Fibroblast of villous mesenchyme (primary cell): ENCODE measurements at regions not wholly inside any gene's neighbourhood (a gene's known extent, or its start where the extent isn't known, plus 50 kb on each side); places are given as distances from the start of the nearest gene placed in this dataset.

Source experiments
- DNase-seq: peaks from one replicate; pipeline ENCODE4 v3.0.0-alpha.2; 2010; ENCODE audit warnings: low read depth
- H3K4me3 ChIP-seq: 2 replicates; pipeline ENCODE4 v1.5.1; 2011; ENCODE audit warnings: low read depth, mild to moderate bottlenecking, low read length
- TF ChIP-seq, protein P1 (sequence below): IDR thresholded peaks from 2 replicates; pipeline ENCODE4 v1.5.1; 2012; ENCODE audit warnings: low read depth, mild to moderate bottlenecking, low read length; ENCODE audit not compliant: insufficient read depth

DNA sequence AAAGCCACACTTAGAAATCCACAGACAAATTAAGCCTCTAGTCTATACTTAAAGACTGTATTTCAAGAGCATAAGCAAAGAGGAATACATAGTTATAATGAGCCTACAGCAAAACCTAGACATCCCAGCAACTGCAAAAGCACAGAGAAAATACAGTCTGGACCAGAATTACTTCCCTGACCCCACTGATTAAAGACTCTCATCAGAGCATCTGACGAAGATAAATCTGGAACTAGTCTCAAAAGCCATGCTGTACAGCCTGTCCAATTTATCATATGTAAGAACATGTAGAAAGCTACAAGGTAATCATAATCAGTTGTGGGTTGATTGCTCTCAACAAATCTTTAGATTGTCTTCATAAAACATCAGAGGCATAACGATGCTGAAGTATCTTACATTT, 285.1 kb upstream of the CAND1 start:
- TF ChIP-seq, protein P1, sequence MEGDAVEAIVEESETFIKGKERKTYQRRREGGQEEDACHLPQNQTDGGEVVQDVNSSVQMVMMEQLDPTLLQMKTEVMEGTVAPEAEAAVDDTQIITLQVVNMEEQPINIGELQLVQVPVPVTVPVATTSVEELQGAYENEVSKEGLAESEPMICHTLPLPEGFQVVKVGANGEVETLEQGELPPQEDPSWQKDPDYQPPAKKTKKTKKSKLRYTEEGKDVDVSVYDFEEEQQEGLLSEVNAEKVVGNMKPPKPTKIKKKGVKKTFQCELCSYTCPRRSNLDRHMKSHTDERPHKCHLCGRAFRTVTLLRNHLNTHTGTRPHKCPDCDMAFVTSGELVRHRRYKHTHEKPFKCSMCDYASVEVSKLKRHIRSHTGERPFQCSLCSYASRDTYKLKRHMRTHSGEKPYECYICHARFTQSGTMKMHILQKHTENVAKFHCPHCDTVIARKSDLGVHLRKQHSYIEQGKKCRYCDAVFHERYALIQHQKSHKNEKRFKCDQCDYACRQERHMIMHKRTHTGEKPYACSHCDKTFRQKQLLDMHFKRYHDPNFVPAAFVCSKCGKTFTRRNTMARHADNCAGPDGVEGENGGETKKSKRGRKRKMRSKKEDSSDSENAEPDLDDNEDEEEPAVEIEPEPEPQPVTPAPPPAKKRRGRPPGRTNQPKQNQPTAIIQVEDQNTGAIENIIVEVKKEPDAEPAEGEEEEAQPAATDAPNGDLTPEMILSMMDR: no peak
- no peak for DNase-seq
- no peak overlapping the region for H3K4me3 ChIP-seq

DNA sequence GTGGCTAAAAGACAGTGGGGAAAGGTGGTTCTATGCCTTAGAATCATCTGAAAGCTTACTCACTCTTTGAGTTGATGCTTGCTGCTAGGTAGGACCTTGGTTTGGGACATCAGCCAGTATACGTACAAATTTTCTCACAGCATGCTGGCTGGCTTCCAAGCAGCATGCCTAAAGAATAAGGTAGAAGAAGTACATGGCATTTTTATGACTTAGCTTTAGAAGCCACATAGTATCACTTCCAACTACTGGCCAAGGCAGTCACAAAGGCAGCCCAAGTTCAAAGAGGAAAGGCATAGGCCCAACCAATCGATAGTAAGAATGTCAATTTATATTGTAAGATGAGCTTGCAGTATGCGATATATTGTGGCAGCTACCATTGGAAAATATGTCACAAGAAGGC, 284.2 kb upstream of the CAND1 start:
- TF ChIP-seq, protein P1: no peak
- DNase-seq: no peak
- no peak overlapping the region for H3K4me3 ChIP-seq

DNA sequence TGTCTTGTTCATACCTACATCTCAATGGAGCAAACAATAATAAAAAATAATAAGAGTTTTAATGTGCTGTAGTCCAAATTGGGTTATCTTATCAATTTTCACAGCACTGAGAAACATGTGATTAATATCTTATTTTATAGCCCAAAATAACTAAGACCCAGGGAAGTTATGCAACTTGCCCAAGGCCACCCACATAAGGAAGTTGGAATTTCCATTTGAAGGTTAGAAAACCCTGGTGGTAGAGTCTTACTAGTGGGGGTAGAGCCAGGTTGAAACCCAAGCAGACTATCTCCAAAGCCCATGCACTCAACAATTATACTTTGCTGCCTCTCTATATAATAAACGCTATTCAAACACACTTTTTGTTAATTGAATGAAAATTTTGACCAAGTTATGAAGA, 270.0 kb upstream of the CAND1 start:
- DNase-seq: no peak
- TF ChIP-seq, protein P1: no peak
- no peak overlapping the region for H3K4me3 ChIP-seq

DNA sequence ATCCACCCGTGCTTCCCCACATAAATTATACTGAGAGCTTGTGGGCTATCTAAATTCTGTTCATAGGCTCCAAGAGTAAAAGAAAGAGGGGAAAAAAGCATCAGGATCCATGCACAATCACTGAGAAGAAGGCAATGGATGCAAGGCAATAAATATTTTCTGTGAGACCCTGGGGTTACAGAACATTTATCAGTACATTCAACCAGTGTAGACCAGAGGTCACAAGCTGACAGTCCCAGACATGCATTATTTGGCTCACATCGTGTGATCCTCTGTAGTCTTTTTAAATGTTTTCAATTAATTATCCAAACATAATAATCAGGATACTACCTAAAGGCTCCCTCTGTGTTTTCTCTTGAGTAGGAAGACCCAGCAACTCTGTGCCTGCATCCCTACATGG, 267.9 kb upstream of the CAND1 start:
- H3K4me3 ChIP-seq: no peak overlapping the region
- TF ChIP-seq, protein P1: no peak
- no peak for DNase-seq

DNA sequence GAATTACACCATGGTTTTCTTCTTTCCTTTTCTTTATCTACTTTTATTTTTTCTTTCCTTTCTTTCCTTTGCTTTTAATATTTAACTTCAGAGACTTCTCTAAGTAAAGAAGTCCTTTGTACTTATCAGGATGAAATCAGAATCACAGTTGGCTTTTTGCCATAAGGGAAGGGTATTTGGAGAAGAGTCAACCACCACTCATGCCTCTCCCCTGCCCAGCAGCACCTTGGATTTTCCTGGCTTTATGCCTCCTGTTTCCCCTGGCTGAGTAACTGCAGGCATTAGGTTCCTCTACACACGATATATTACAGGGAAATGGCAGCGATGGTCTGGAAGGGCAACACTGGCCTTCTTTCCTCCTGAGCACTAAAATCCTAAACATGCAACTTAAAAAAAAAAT, 266.4 kb upstream of the CAND1 start:
- H3K4me3 ChIP-seq: no peak overlapping the region
- no peak for DNase-seq
- TF ChIP-seq, protein P1: no peak

DNA sequence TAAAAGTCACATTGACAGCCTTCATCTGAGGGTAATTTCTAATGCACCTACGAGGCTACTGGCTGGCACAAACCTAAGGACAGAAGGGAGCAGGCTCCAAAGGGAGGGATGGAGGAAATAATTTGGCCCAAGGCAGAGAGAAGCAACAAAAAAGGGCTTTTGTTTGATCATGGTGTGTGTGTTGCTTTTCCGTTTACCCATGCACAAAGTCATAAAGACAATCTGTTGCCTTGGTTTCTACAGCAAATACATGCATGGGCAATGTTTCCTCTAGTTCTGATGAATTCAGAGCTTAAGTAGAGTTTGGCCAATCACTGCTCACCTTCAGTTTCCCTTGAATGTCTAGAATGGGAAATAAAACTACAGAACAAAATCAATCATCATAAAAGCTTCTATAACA, 262.5 kb upstream of the CAND1 start:
- no peak for DNase-seq
- TF ChIP-seq, protein P1: no peak
- no peak overlapping the region for H3K4me3 ChIP-seq

DNA sequence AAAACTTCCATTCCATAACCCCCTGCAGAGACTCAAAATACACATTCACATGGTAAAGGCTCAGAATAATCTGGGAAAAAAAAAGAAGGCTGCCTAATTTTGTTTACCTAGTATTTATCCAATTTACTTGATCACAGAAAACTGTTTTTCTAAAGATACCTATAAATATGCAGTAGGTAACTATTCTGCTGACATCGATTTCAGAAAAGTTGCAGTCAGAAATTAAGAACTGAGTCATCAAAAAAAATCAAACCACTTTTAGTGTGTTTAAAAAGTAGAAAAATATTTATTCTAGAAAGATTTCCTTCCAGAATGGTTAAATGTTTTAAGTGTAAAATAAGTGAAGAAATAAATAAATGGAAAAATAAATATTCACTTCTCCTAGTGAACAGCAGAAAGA, 254.5 kb upstream of the CAND1 start:
- no peak for DNase-seq
- TF ChIP-seq, protein P1: no peak
- no peak overlapping the region for H3K4me3 ChIP-seq
